ENCODE measurements at regions not wholly inside any gene's neighbourhood (a gene's known extent, or its start where the extent isn't known, plus 50 kb on each side); places are given as distances from the start of the nearest gene placed in this dataset.

DNA sequence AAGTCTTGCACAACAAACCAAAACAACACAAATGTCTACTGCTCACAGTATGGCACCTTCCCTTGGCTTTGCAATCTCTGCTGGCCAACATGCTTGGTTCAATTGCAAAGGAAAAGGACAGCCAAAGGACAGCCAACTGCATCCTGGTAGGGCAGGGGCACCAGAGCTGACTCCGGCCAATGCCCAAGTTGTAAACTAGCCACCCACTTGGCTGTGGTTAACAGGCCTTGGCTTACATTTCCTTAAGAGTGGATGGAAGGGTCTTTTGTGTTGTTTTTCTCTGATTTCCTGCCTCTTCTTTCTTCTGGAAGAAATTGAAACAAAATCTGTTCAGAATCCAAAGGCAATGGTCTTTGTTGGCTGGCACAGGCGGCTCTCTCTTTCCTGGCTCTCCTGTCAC is 119.1 kb upstream of the TRIB2 start:
- TF ChIP-seq CTCF (IDR thresholded peaks at IDR 0.05; ENCODE audit: control extremely low read depth, extremely low read depth), result no peak
- H3K9me3 ChIP-seq (ENCODE audit: control insufficient read depth in 4 of 4, insufficient read depth in 3 of 4, low read length in 3 of 4), result peaks cover 0 to 2% (median 0%) of the 10 kb centered on the region in 4 donors
- no peak overlapping the region for H3K9ac ChIP-seq (ENCODE audit: insufficient read depth in 1 of 2, low read length in 2 of 2)
- DNase-seq (no peak), ATAC-seq (ENCODE audit: insufficient read depth, low FRiP score) (no peak)
- H3K27me3 ChIP-seq (ENCODE audit: control insufficient read depth in 3 of 3, insufficient read depth in 3 of 3, low read length in 2 of 3), result no peaks in the 10 kb centered on the region
- WGBS, 2 donors, result 78 to 87% methylated on average over 2 of the region's 2 CpGs
- H3K4me1 ChIP-seq (ENCODE audit: control insufficient read depth in 5 of 5, insufficient read depth in 5 of 5, low read length in 5 of 5), result peaks cover 0 to 3% (median 0%) of the 10 kb centered on the region in 5 donors
- H3K27ac ChIP-seq (ENCODE audit: low read depth in 1 of 2, low read length in 1 of 2), result no peak overlapping the region
- H3K4me3 ChIP-seq, result no peak overlapping the region
- no peaks in the 10 kb centered on the region for H3K36me3 ChIP-seq (ENCODE audit: control insufficient read depth in 4 of 4, insufficient read depth in 4 of 4, low read length in 4 of 4)

GRCh38 chr2:12602661-12603060 is 114.1 kb upstream of the TRIB2 start:
- H3K4me3 ChIP-seq, result no peak overlapping the region
- H3K9me3 ChIP-seq (ENCODE audit: control insufficient read depth in 4 of 4, insufficient read depth in 3 of 4, low read length in 3 of 4), result peaks cover 0 to 2% (median 0%) of the 10 kb centered on the region in 4 donors
- WGBS, 2 donors, result 83 to 88% methylated on average over 2 of the region's 2 CpGs
- ATAC-seq (ENCODE audit: insufficient read depth, low FRiP score), result no peak
- H3K27me3 ChIP-seq (ENCODE audit: control insufficient read depth in 3 of 3, insufficient read depth in 3 of 3, low read length in 2 of 3), result no peaks in the 10 kb centered on the region
- no peak overlapping the region for H3K27ac ChIP-seq (ENCODE audit: low read depth in 1 of 2, low read length in 1 of 2)
- DNase-seq, result no peak
- H3K4me1 ChIP-seq (ENCODE audit: control insufficient read depth in 5 of 5, insufficient read depth in 5 of 5, low read length in 5 of 5), result peaks cover 0 to 1% (median 0%) of the 10 kb centered on the region in 5 donors
- no peak for TF ChIP-seq CTCF (IDR thresholded peaks at IDR 0.05; ENCODE audit: control extremely low read depth, extremely low read depth)
- H3K36me3 ChIP-seq (ENCODE audit: control insufficient read depth in 4 of 4, insufficient read depth in 4 of 4, low read length in 4 of 4), result no peaks in the 10 kb centered on the region
- no peak overlapping the region for H3K9ac ChIP-seq (ENCODE audit: insufficient read depth in 1 of 2, low read length in 2 of 2)

- H3K27me3 ChIP-seq (ENCODE audit: control insufficient read depth in 3 of 3, insufficient read depth in 3 of 3, low read length in 2 of 3), result no peaks in the 10 kb centered on the region
- no peak overlapping the region for H3K27ac ChIP-seq (ENCODE audit: low read depth in 1 of 2, low read length in 1 of 2)
- H3K9ac ChIP-seq (ENCODE audit: insufficient read depth in 1 of 2, low read length in 2 of 2), result no peak overlapping the region
- TF ChIP-seq CTCF (IDR thresholded peaks at IDR 0.05; ENCODE audit: control extremely low read depth, extremely low read depth), result no peak
- WGBS, 2 donors, result 52 to 58% methylated on average over 1 of the region's 1 CpG
- no peak for ATAC-seq (ENCODE audit: insufficient read depth, low FRiP score)
- DNase-seq, result peak in 1 of 3 donors; percentile 20
- H3K4me1 ChIP-seq (ENCODE audit: control insufficient read depth in 5 of 5, insufficient read depth in 5 of 5, low read length in 5 of 5), result peaks cover 0 to 1% (median 0%) of the 10 kb centered on the region in 5 donors
- H3K9me3 ChIP-seq (ENCODE audit: control insufficient read depth in 4 of 4, insufficient read depth in 3 of 4, low read length in 3 of 4), result peaks cover 0 to 2% (median 0%) of the 10 kb centered on the region in 4 donors
- no peak overlapping the region for H3K4me3 ChIP-seq
- no peaks in the 10 kb centered on the region for H3K36me3 ChIP-seq (ENCODE audit: control insufficient read depth in 4 of 4, insufficient read depth in 4 of 4, low read length in 4 of 4)
Measured at GRCh38 chr2:12603781-12604295, 112.9 kb upstream of the TRIB2 start.

DNA sequence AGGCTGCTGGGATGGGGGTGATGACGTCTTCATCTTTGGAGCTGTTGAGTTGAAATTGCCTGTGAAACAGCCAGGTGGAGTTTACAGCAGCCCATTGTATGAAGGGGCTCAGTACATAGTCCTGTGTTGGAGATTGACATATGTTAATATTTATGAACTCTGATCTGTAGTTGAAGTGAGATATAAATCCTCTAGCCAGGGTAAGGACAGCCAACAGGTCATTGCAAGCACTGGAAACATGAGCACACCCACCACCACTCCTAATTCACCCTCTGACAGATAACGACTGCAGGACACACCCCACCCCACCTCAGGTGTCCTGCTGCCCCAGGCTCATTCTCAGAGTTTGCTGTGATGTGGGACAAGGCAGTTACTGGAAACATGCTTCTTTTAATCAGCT is 112.4 kb upstream of the TRIB2 start:
- H3K4me1 ChIP-seq (ENCODE audit: control insufficient read depth in 5 of 5, insufficient read depth in 5 of 5, low read length in 5 of 5), result peaks cover 0 to 1% (median 0%) of the 10 kb centered on the region in 5 donors
- no peak overlapping the region for H3K9ac ChIP-seq (ENCODE audit: insufficient read depth in 1 of 2, low read length in 2 of 2)
- WGBS, 2 donors, result 61 to 81% methylated on average over 2 of the region's 2 CpGs
- no peak overlapping the region for H3K4me3 ChIP-seq
- no peak overlapping the region for H3K27ac ChIP-seq (ENCODE audit: low read depth in 1 of 2, low read length in 1 of 2)
- no peak for ATAC-seq (ENCODE audit: insufficient read depth, low FRiP score)
- peaks cover 0 to 2% (median 0%) of the 10 kb centered on the region in 4 donors for H3K9me3 ChIP-seq (ENCODE audit: control insufficient read depth in 4 of 4, insufficient read depth in 3 of 4, low read length in 3 of 4)
- DNase-seq, result no peak
- no peak for TF ChIP-seq CTCF (IDR thresholded peaks at IDR 0.05; ENCODE audit: control extremely low read depth, extremely low read depth)
- H3K36me3 ChIP-seq (ENCODE audit: control insufficient read depth in 4 of 4, insufficient read depth in 4 of 4, low read length in 4 of 4), result no peaks in the 10 kb centered on the region
- no peaks in the 10 kb centered on the region for H3K27me3 ChIP-seq (ENCODE audit: control insufficient read depth in 3 of 3, insufficient read depth in 3 of 3, low read length in 2 of 3)

All from lung (tissue), 11 donors.